GM23248 (cell line): ENCODE measurements at regions not wholly inside any gene's neighbourhood (a gene's known extent, or its start where the extent isn't known, plus 50 kb on each side); places are given as distances from the start of the nearest gene placed in this dataset.

ENCODE experiments used
- EZH2 ChIP-seq: fragments of 200-600 bp; sonication (generic); IDR thresholded peaks from 2 replicates; pipeline ENCODE4 v1.6.1; 2018; ENCODE audit warnings: antibody characterized with exemption, mild to moderate bottlenecking; ENCODE audit not compliant: insufficient read depth, poor library complexity, severe bottlenecking
- EZH2phosphoT487 ChIP-seq: fragments of 200-600 bp; sonication (generic); IDR thresholded peaks from 2 replicates; pipeline ENCODE4 v1.6.1; 2018; ENCODE audit warnings: antibody characterized with exemption, moderate library complexity, mild to moderate bottlenecking, low read depth; ENCODE audit not compliant: insufficient read depth

DNA sequence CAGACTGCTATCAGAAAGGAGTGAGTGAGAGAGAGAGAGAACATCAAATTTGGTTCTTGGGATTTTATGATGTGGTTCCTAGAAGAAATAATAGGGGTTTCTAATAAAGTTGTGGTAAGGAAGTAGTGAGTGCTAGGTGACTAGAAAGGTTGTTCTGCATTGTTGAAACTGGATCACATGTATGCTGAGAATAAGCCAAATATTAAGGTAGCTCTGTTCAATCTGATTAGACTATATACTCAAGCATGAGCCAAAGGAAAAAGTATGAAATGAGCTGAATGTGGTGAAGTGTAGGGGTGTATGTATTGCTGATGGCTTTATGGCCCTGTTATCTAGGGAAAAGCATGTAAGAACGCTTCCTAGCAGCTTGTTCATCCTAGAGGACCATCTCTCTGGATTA lies 63.0 kb upstream of the IMPG1 start:
- TF ChIP-seq EZH2 (no peak), EZH2phosphoT487 (no peak)
